ENCODE measurements at regions not wholly inside any gene's neighbourhood (a gene's known extent, or its start where the extent isn't known, plus 50 kb on each side); places are given as distances from the start of the nearest gene placed in this dataset.

GRCh38 chr5:92470770-92471169 lies 1087.7 kb upstream of the ARRDC3 start:
- H3K4me3 ChIP-seq (ENCODE audit: low read depth, low read length): no peak overlapping the region
- in situ Hi-C loops (cut with HindIII; ENCODE audit: low sequenced_read_pairs): no loop called here
- no peak for TF ChIP-seq CTCF (IDR thresholded peaks at IDR 0.05; ENCODE audit: low read depth, low read length)
- DNase-seq (ENCODE audit: low read depth, low spot score): no peak

DNA sequence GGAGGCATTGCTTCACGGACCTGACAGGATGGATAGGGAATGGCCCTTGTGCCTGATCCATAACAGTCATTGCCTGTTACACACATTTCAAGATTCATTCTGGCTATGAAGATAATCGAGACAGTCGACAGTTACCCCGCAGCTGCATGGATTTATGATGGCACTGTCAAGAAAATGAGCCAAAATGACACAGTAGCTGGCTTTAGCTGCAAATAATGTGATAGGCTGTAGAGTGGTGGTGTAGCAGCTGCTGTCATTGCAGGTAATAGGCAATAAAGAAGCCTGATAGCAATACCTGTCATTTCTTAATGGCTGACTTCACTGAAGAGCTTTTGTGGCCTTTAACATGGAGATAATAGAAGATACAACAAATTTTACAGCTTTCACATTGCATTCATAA lies 1085.2 kb upstream of the ARRDC3 start:
- no peak for TF ChIP-seq CTCF (IDR thresholded peaks at IDR 0.05; ENCODE audit: low read depth, low read length)
- in situ Hi-C loops (cut with HindIII; ENCODE audit: low sequenced_read_pairs): no loop called here

GRCh38 chr5:92467695-92468094 lies 1084.6 kb upstream of the ARRDC3 start:
- no peak for TF ChIP-seq CTCF (IDR thresholded peaks at IDR 0.05; ENCODE audit: low read depth, low read length)

More for the DNA sequence above, 1085.2 kb upstream of the ARRDC3 start:
- no peak for DNase-seq (ENCODE audit: low read depth, low spot score)
- H3K4me3 ChIP-seq (ENCODE audit: low read depth, low read length): no peak overlapping the region

GRCh38 chr5:92460505-92460904 lies 1077.4 kb upstream of the ARRDC3 start:
- TF ChIP-seq CTCF (IDR thresholded peaks at IDR 0.05; ENCODE audit: low read depth, low read length): no peak
- no peak overlapping the region for H3K4me3 ChIP-seq (ENCODE audit: low read depth, low read length)
- no peak for DNase-seq (ENCODE audit: low read depth, low spot score)
- in situ Hi-C loops (cut with HindIII; ENCODE audit: low sequenced_read_pairs): no loop called here

More at GRCh38 chr5:92467695-92468094, 1084.6 kb upstream of the ARRDC3 start:
- in situ Hi-C loops (cut with HindIII; ENCODE audit: low sequenced_read_pairs): no loop called here
- DNase-seq (ENCODE audit: low read depth, low spot score): no peak
- no peak overlapping the region for H3K4me3 ChIP-seq (ENCODE audit: low read depth, low read length)

GRCh38 chr5:92459654-92460053 lies 1076.5 kb upstream of the ARRDC3 start:
- no peak for DNase-seq (ENCODE audit: low read depth, low spot score)
- H3K4me3 ChIP-seq (ENCODE audit: low read depth, low read length): no peak overlapping the region
- TF ChIP-seq CTCF (IDR thresholded peaks at IDR 0.05; ENCODE audit: low read depth, low read length): no peak
- in situ Hi-C loops (cut with HindIII; ENCODE audit: low sequenced_read_pairs): no loop called here

GRCh38 chr5:92455011-92455410 lies 1071.9 kb upstream of the ARRDC3 start:
- in situ Hi-C loops (cut with HindIII; ENCODE audit: low sequenced_read_pairs): no loop called here
- H3K4me3 ChIP-seq (ENCODE audit: low read depth, low read length): no peak overlapping the region
- TF ChIP-seq CTCF (IDR thresholded peaks at IDR 0.05; ENCODE audit: low read depth, low read length): no peak
- DNase-seq (ENCODE audit: low read depth, low spot score): no peak

DNA sequence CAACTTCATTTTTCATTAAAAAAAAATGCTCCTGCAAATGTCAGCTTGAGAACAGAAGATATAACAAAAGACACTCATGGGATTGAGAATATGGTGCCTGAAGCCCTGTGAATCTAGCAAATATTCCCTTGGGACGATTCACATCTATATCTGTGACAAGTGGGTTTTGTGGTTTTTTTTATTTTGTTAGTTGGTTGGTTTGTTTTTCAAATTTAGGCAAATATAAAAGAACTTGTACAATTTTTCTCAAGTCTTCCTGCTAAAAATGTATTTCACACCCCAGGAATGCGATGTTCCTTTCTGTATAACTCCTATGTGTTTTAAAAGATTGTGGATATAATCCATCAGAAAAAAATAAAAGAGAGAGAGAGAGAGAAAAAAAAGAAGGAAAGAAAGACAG lies 1061.8 kb upstream of the ARRDC3 start:
- in situ Hi-C loops (cut with HindIII; ENCODE audit: low sequenced_read_pairs): no loop called here
- DNase-seq (ENCODE audit: low read depth, low spot score): no peak
- TF ChIP-seq CTCF (IDR thresholded peaks at IDR 0.05; ENCODE audit: low read depth, low read length): no peak
- H3K4me3 ChIP-seq (ENCODE audit: low read depth, low read length): no peak overlapping the region
